Keratinocyte (primary cell): ENCODE measurements at regions not wholly inside any gene's neighbourhood (a gene's known extent, or its start where the extent isn't known, plus 50 kb on each side); places are given as distances from the start of the nearest gene placed in this dataset.

Source experiments
- DNase-seq: peaks from one replicate; pipeline ENCODE4 v3.0.0-alpha.2; 2011; ENCODE audit warnings: low read depth, missing footprints, low spot score
- FAIRE-seq: peaks from 2 replicates; lab custom pipeline; 2011; peaks lifted over from hg19 to GRCh38; lab: Jason Lieb, UNC
- H2AFZ ChIP-seq: 2 replicates; pipeline ENCODE4 v1.6.0; 2012; ENCODE audit warnings: low read length, control low read depth, inconsistent platforms; ENCODE audit not compliant: control insufficient read depth
- H3K27ac ChIP-seq: 2 replicates; pipeline ENCODE4 v1.5.1; 2011; ENCODE audit warnings: low read length; ENCODE audit not compliant: control insufficient read depth, insufficient read depth
- H3K27me3 ChIP-seq: 3 replicates; pipeline ENCODE4 v1.6.0; 2011; ENCODE audit warnings: low read length; ENCODE audit not compliant: control insufficient read depth, insufficient read depth; ENCODE audit errors: extremely low read depth
- H3K36me3 ChIP-seq, 2 experiments: 2 replicates in 1 of 2; 3 replicates in 1 of 2; pipeline ENCODE4 v1.5.1; 2011; ENCODE audit warnings: low read length in 2 of 2, mild to moderate bottlenecking in 1 of 2; ENCODE audit not compliant: control insufficient read depth in 2 of 2, insufficient read depth in 2 of 2; ENCODE audit errors: extremely low read depth in 1 of 2
- H3K4me1 ChIP-seq: 3 replicates; pipeline ENCODE4 v1.5.1; 2011; ENCODE audit warnings: low read length; ENCODE audit not compliant: control insufficient read depth, insufficient read depth; ENCODE audit errors: extremely low read depth
- H3K4me2 ChIP-seq: 3 replicates; pipeline ENCODE4 v1.6.0; 2011; ENCODE audit warnings: low read depth, low read length; ENCODE audit not compliant: control insufficient read depth, insufficient read depth; ENCODE audit errors: extremely low read depth
- H3K4me3 ChIP-seq, 3 experiments: fragments of 200-600 bp in 1 of 3; sonication (generic) in 1 of 3; 2 replicates in 2 of 3; 3 replicates in 1 of 3; pipeline ENCODE4 v1.5.1; 2011 to 2016; ENCODE audit warnings: low read length in 3 of 3, mild to moderate bottlenecking in 3 of 3, control low read depth in 2 of 3, inconsistent platforms in 1 of 3, low read depth in 1 of 3, mixed read lengths in 1 of 3, mixed run types in 1 of 3, moderate library complexity in 1 of 3; ENCODE audit not compliant: control insufficient read depth in 2 of 3, insufficient read depth in 2 of 3; ENCODE audit errors: extremely low read depth in 1 of 3
- H3K79me2 ChIP-seq: 2 replicates; pipeline ENCODE4 v1.6.0; 2012; ENCODE audit warnings: low read length; ENCODE audit not compliant: control insufficient read depth, insufficient read depth
- H3K9ac ChIP-seq: 3 replicates; pipeline ENCODE4 v1.6.0; 2011; ENCODE audit warnings: low read length; ENCODE audit not compliant: control insufficient read depth, insufficient read depth; ENCODE audit errors: extremely low read depth
- H3K9me1 ChIP-seq: 3 replicates; pipeline ENCODE4 v1.6.0; 2011; ENCODE audit warnings: low read length; ENCODE audit not compliant: control insufficient read depth, insufficient read depth; ENCODE audit errors: extremely low read depth
- H3K9me3 ChIP-seq: 2 replicates; pipeline ENCODE4 v1.5.1; 2012; ENCODE audit warnings: low read depth, low read length; ENCODE audit not compliant: control insufficient read depth
- H4K20me1 ChIP-seq: 3 replicates; pipeline ENCODE4 v1.6.0; 2011; ENCODE audit warnings: low read length; ENCODE audit not compliant: control insufficient read depth, insufficient read depth; ENCODE audit errors: extremely low read depth
- EZH2 ChIP-seq: IDR thresholded peaks from one replicate; pipeline ENCODE4 v1.6.1; 2012; ENCODE audit warnings: inconsistent platforms, mild to moderate bottlenecking, low read length, moderate library complexity
- dilution Hi-C: fragments of 300-500 bp; cut with MboI; formaldehyde crosslinking; loops from one replicate; pipeline ENCODE4 v1.7.0; 2020; ENCODE audit warnings: low sequenced_read_pairs; ENCODE audit not compliant: extremely low pct_ligation_motif_present
- TF ChIP-seq, protein P1 (sequence below), 3 experiments: IDR thresholded peaks in 1 of 3; conservative IDR thresholded peaks in 1 of 3; optimal IDR thresholded peaks in 1 of 3; 2 replicates in 2 of 3; 3 replicates in 1 of 3; pipeline versions ENCODE3 to v1.5.1; 2011; ENCODE audit warnings: low read length in 3 of 3, mild to moderate bottlenecking in 3 of 3, moderate library complexity in 2 of 3, control low read depth in 1 of 3, inconsistent platforms in 1 of 3; ENCODE audit not compliant: insufficient read depth in 2 of 3; ENCODE audit errors: extremely low read depth in 1 of 3

DNA sequence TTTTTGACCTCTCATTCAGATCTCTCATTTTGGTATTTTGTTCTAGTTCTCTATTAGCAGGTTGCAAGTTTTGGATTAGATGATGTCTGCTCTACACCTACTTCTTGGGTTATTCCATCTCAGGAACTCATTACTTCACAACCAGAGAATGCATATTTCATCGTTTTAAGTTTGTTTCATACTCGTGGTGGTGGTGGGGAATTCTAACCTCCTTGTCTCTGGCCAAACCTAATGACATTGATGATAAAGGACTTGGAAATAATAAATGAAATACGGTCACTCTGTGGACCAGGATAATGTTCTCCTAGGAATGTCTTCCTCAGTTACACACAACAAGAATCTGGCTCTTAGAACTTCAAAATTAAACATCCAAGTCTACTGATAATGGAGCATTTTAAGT, 115.2 kb downstream of the CDC42EP3 start:
- peaks cover 18% of the 10 kb centered on the region for H3K4me1 ChIP-seq
- TF ChIP-seq EZH2 = no peak
- TF ChIP-seq, protein P1, sequence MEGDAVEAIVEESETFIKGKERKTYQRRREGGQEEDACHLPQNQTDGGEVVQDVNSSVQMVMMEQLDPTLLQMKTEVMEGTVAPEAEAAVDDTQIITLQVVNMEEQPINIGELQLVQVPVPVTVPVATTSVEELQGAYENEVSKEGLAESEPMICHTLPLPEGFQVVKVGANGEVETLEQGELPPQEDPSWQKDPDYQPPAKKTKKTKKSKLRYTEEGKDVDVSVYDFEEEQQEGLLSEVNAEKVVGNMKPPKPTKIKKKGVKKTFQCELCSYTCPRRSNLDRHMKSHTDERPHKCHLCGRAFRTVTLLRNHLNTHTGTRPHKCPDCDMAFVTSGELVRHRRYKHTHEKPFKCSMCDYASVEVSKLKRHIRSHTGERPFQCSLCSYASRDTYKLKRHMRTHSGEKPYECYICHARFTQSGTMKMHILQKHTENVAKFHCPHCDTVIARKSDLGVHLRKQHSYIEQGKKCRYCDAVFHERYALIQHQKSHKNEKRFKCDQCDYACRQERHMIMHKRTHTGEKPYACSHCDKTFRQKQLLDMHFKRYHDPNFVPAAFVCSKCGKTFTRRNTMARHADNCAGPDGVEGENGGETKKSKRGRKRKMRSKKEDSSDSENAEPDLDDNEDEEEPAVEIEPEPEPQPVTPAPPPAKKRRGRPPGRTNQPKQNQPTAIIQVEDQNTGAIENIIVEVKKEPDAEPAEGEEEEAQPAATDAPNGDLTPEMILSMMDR (optimal IDR thresholded peaks at IDR 0.05 in 1 of 3, IDR thresholded peaks at IDR 0.05 in 1 of 3, conservative IDR thresholded peaks at IDR 0.05 in 1 of 3; ENCODE audit: extremely low read depth in 1 of 3, insufficient read depth in 2 of 3, low read length in 3 of 3) = no peak
- no peaks in the 10 kb centered on the region for H3K36me3 ChIP-seq
- H3K9me1 ChIP-seq = no peaks in the 10 kb centered on the region
- no peaks in the 10 kb centered on the region for H3K9me3 ChIP-seq
- H3K4me2 ChIP-seq = no peak overlapping the region
- no peak overlapping the region for H2AFZ ChIP-seq
- dilution Hi-C loops = no loop called here
- no peaks in the 10 kb centered on the region for H3K27me3 ChIP-seq
- H3K79me2 ChIP-seq = no peaks in the 10 kb centered on the region
- no peak for FAIRE-seq
- H3K4me3 ChIP-seq = no peak overlapping the region
- no peak overlapping the region for H3K9ac ChIP-seq
- H3K27ac ChIP-seq = no peak overlapping the region
- no peak for DNase-seq
- no peaks in the 10 kb centered on the region for H4K20me1 ChIP-seq

DNA sequence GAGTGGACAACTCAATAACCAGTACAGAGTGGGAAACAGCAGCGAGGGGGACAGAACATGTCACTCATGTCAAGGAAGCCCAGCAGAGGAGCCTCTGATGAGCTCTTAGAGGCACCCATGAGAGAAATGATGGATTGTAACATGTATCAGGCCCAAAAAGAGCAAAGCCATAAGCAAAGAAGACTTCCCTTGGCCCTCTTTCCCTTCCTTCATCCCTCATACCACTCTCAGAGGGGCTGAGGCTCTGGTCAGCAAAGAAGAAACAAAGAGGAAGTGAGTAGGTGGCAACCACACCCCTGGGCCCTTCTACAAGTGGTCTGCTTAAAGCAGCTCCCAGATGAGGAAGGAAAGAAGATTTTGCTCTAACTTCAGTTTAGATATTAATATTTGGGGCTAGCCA, 112.8 kb downstream of the CDC42EP3 start:
- Histone ChIP-seq H3K79me2 (no peaks in the 10 kb centered on the region), H3K9ac (no peak overlapping the region), H3K27ac (no peak overlapping the region), H3K9me1 (no peaks in the 10 kb centered on the region), H3K9me3 (no peaks in the 10 kb centered on the region), H3K4me2 (no peak overlapping the region), H3K27me3 (no peaks in the 10 kb centered on the region), H3K4me1 (peaks cover 22% of the 10 kb centered on the region), H3K36me3 (no peaks in the 10 kb centered on the region), H3K4me3 (no peak overlapping the region), H2AFZ (no peak overlapping the region), H4K20me1 (no peaks in the 10 kb centered on the region)
- no peak for TF ChIP-seq EZH2
- TF ChIP-seq, protein P1 (optimal IDR thresholded peaks at IDR 0.05 in 1 of 3, IDR thresholded peaks at IDR 0.05 in 1 of 3, conservative IDR thresholded peaks at IDR 0.05 in 1 of 3; ENCODE audit: extremely low read depth in 1 of 3, insufficient read depth in 2 of 3, low read length in 3 of 3) = no peak
- FAIRE-seq = no peak
- dilution Hi-C loops = no loop called here
- no peak for DNase-seq
